Breast epithelium (tissue), 4 donors: ENCODE measurements at regions not wholly inside any gene's neighbourhood (a gene's known extent, or its start where the extent isn't known, plus 50 kb on each side); places are given as distances from the start of the nearest gene placed in this dataset.

Source experiments
- DNase-seq, 2 donors: peaks; one replicate each; pipeline ENCODE4 v3.0.0-alpha.2; 2019; ENCODE audit warnings: low spot score in 2 of 2
- H3K27ac ChIP-seq, 2 donors: fragments of 200-600 bp; sonication (generic) in 1 of 2; one replicate each; pipeline ENCODE4 v1.5.1; 2016 to 2019; ENCODE audit warnings: mild to moderate bottlenecking in 1 of 2
- H3K27me3 ChIP-seq, 2 donors: fragments of 200-600 bp; sonication (generic) in 1 of 2; one replicate each; pipeline versions ENCODE4 v1.5.1 to v1.6.0; 2017 to 2019; ENCODE audit warnings: control low read depth in 1 of 2, mild to moderate bottlenecking in 1 of 2
- H3K36me3 ChIP-seq: fragments of 200-600 bp; one replicate; pipeline ENCODE4 v1.5.1; 2019
- H3K4me1 ChIP-seq, 2 donors: fragments of 200-600 bp; sonication (generic); one replicate each; pipeline ENCODE4 v1.5.1; 2016 to 2019; ENCODE audit warnings: control low read depth in 1 of 2
- H3K4me3 ChIP-seq, 3 donors: fragments of 200-600 bp; sonication (generic); 1 replicate in 2 of 3; 2 replicates in 1 of 3; pipeline ENCODE4 v1.5.1; 2016 to 2019; ENCODE audit warnings: mild to moderate bottlenecking in 3 of 3, moderate library complexity in 2 of 3
- H3K9me3 ChIP-seq, 2 donors: fragments of 200-600 bp; sonication (generic) in 1 of 2; one replicate each; pipeline ENCODE4 v1.5.1; 2016 to 2019; ENCODE audit warnings: control low read depth in 1 of 2
- POLR2A ChIP-seq: fragments of 450-650 bp; IDR thresholded peaks from one replicate; pipeline ENCODE4 v1.6.1; 2016; ENCODE audit warnings: antibody characterized with exemption, mild to moderate bottlenecking, moderate library complexity
- POLR2AphosphoS5 ChIP-seq, 3 donors: sonication (generic); formaldehyde crosslinking; IDR thresholded peaks; one replicate each; pipeline ENCODE4 v1.6.1; 2017; ENCODE audit warnings: antibody characterized with exemption in 3 of 3
- intact Hi-C: fragments of 100-400 bp; cut with DNase I; formaldehyde crosslinking; loops from one replicate; pipeline ENCODE4 v1.15.1; 2023; ENCODE audit warnings: low total_unique reads
- TF ChIP-seq, protein P1 (sequence below), 3 donors: fragments of 450-650 bp; IDR thresholded peaks; one replicate each; pipeline ENCODE4 v1.5.1; 2016 to 2017; ENCODE audit warnings: antibody characterized with exemption in 3 of 3, mild to moderate bottlenecking in 3 of 3, moderate library complexity in 3 of 3

DNA sequence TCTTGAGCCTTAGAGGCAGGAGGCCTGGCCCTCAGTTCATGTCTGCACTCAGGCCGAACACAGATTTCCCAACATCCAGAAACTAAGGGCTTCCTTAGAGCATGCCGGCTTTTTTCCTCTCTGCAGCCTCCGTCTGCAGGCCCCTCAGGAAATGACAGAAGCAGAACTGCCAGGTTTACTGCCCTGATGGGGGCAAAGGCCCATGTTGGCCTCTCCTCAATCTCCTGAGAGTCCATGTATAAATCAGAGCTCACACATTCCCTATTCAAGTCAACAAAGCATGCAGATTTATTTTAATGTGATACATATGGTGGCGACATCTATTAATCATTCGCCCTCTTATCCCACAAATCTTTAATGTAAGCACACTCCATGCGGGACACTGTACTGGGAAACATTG, 475.6 kb upstream of the HS6ST1 start:
- Histone ChIP-seq H3K27me3 (no peaks in the 10 kb centered on the region), H3K9me3 (no peaks in the 10 kb centered on the region), H3K4me3 (no peak overlapping the region), H3K36me3 (no peaks in the 10 kb centered on the region), H3K27ac (no peak overlapping the region), H3K4me1 (no peaks in the 10 kb centered on the region)
- intact Hi-C loops, result no loop called here
- TF ChIP-seq POLR2A, result no peak
- TF ChIP-seq, protein P1, sequence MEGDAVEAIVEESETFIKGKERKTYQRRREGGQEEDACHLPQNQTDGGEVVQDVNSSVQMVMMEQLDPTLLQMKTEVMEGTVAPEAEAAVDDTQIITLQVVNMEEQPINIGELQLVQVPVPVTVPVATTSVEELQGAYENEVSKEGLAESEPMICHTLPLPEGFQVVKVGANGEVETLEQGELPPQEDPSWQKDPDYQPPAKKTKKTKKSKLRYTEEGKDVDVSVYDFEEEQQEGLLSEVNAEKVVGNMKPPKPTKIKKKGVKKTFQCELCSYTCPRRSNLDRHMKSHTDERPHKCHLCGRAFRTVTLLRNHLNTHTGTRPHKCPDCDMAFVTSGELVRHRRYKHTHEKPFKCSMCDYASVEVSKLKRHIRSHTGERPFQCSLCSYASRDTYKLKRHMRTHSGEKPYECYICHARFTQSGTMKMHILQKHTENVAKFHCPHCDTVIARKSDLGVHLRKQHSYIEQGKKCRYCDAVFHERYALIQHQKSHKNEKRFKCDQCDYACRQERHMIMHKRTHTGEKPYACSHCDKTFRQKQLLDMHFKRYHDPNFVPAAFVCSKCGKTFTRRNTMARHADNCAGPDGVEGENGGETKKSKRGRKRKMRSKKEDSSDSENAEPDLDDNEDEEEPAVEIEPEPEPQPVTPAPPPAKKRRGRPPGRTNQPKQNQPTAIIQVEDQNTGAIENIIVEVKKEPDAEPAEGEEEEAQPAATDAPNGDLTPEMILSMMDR (IDR thresholded peaks at IDR 0.05), result no peak
- no peak for DNase-seq

GRCh38 chr2:128796321-128796720, 477.7 kb upstream of the HS6ST1 start:
- DNase-seq, result no peak
- no peaks in the 10 kb centered on the region for H3K27me3 ChIP-seq
- no peaks in the 10 kb centered on the region for H3K4me1 ChIP-seq
- intact Hi-C loops, result no loop called here
- no peak overlapping the region for H3K4me3 ChIP-seq
- TF ChIP-seq, protein P1 (IDR thresholded peaks at IDR 0.05), result no peak
- TF ChIP-seq POLR2A (no peak), POLR2AphosphoS5 (IDR thresholded peaks at IDR 0.05) (no peak)
- no peaks in the 10 kb centered on the region for H3K36me3 ChIP-seq
- no peaks in the 10 kb centered on the region for H3K9me3 ChIP-seq
- no peak overlapping the region for H3K27ac ChIP-seq

DNA sequence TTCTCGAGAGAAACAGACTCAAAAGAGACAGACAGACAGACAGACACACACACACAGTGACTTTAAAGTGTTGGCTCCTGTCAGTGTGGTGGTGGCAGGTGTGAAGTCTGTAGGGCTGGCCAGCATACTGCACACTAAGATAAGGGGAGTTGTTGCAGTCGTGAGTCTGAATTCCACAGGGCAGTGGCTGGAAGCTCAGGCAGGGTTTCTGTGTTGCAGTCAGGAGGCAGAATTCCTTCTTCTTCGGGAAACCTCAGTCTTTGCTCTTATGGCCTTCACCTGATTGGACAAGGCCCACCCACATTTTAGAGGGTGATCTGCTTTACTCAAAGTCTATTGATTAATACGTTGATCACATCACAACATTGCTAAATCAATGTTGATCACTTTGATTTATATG, 478.4 kb upstream of the HS6ST1 start:
- Histone ChIP-seq H3K9me3 (no peaks in the 10 kb centered on the region), H3K36me3 (no peaks in the 10 kb centered on the region), H3K27me3 (no peaks in the 10 kb centered on the region), H3K27ac (no peak overlapping the region), H3K4me1 (no peaks in the 10 kb centered on the region), H3K4me3 (no peak overlapping the region)
- DNase-seq, result no peak
- no peak for TF ChIP-seq POLR2A
- TF ChIP-seq, protein P1 (IDR thresholded peaks at IDR 0.05), result no peak
- TF ChIP-seq POLR2AphosphoS5 (IDR thresholded peaks at IDR 0.05), result no peak
- intact Hi-C loops, result no loop called here

DNA sequence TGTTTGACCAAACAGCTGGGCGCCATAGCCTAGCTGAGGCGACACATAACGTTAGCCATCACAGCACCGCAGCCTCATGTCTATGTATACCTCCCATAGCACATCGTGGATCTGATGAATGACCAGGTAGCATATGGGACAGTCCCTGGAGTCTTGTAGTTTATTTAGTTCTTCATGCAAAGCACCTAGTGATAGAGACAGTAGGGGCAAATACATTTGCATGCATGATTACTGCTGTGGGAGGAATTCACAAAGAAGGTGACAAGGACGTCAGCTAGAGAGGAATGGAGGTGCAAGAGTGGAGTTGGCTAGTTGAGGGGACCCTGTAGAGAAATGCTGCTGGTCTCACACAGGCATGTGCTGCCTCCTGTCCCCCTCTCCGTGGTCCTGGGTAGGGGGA, 478.9 kb upstream of the HS6ST1 start:
- no peak overlapping the region for H3K27ac ChIP-seq
- no peaks in the 10 kb centered on the region for H3K27me3 ChIP-seq
- no peak for TF ChIP-seq POLR2A
- TF ChIP-seq POLR2AphosphoS5 (IDR thresholded peaks at IDR 0.05), result no peak
- TF ChIP-seq, protein P1 (IDR thresholded peaks at IDR 0.05), result no peak
- intact Hi-C loops, result no loop called here
- no peaks in the 10 kb centered on the region for H3K9me3 ChIP-seq
- DNase-seq, result no peak
- H3K4me1 ChIP-seq, result no peaks in the 10 kb centered on the region
- no peaks in the 10 kb centered on the region for H3K36me3 ChIP-seq
- H3K4me3 ChIP-seq, result no peak overlapping the region

DNA sequence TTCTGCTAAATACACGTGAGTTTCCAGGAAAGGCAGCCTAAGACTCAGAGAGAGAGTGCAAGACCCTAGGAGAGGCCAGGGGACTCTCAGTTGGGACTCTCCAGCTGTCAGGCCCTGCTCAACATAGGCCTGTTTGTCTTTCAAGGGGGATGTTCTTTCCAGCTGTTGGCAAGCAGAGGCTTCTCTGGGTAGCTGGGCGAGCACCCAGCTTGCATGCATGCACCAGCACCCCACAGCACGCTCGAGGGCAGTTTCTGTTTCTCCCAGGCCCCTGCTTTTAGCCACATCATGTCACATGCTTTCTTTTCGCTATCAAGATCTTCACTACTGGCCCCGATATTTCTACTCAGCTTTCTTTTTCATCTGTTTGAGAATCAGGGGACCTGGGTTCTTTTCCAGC, 479.3 kb upstream of the HS6ST1 start:
- H3K4me1 ChIP-seq, result no peaks in the 10 kb centered on the region
- no peak for DNase-seq
- H3K27ac ChIP-seq, result no peak overlapping the region
- H3K4me3 ChIP-seq, result no peak overlapping the region
- intact Hi-C loops, result no loop called here
- no peaks in the 10 kb centered on the region for H3K36me3 ChIP-seq
- TF ChIP-seq POLR2AphosphoS5 (IDR thresholded peaks at IDR 0.05) (no peak), POLR2A (no peak)
- TF ChIP-seq, protein P1 (IDR thresholded peaks at IDR 0.05), result no peak
- no peaks in the 10 kb centered on the region for H3K9me3 ChIP-seq
- no peaks in the 10 kb centered on the region for H3K27me3 ChIP-seq
